Activated CD4-positive, alpha-beta T cell treated with anti-CD3 and anti-CD28 coated beads for 36 hours (primary cell): ENCODE measurements at regions not wholly inside any gene's neighbourhood (a gene's known extent, or its start where the extent isn't known, plus 50 kb on each side); places are given as distances from the start of the nearest gene placed in this dataset.

Source experiments
- ATAC-seq: fragments of 200-7000 bp; cut with Tn5 transposase; one replicate; pipeline ENCODE4 v1.10.0; 2021; ENCODE audit warnings: mild to moderate bottlenecking, moderate library complexity
- CTCF ChIA-PET: fragments of 350-600 bp; sonication (Branson Sonifier 250); formaldehyde crosslinking; loops from one replicate; lab custom pipeline; 2021; ENCODE audit warnings: antibody characterized with exemption; lab: Charles Lee
- POLR2A ChIA-PET: fragments of 350-600 bp; sonication (Branson Sonifier 250); formaldehyde crosslinking; loops from one replicate; lab custom pipeline; 2021; ENCODE audit warnings: antibody characterized with exemption, inconsistent platforms; lab: Charles Lee
- DNase-seq: peaks from one replicate; pipeline ENCODE4 v3.0.0-alpha.2; 2020
- H3K27ac Mint-ChIP-seq: one replicate; pipeline ENCODE4 v1.8.0; 2021; ENCODE audit warnings: mixed read lengths
- H3K27me3 Mint-ChIP-seq: one replicate; pipeline ENCODE4 v1.8.0; 2021; ENCODE audit warnings: mixed read lengths
- H3K36me3 Mint-ChIP-seq: one replicate; pipeline ENCODE4 v1.8.0; 2021; ENCODE audit warnings: low read depth, mixed read lengths
- H3K4me1 Mint-ChIP-seq: one replicate; pipeline ENCODE4 v1.8.0; 2021; ENCODE audit warnings: mixed read lengths
- H3K4me3 Mint-ChIP-seq: one replicate; pipeline ENCODE4 v1.8.0; 2021; ENCODE audit warnings: mild to moderate bottlenecking, moderate library complexity, mixed read lengths
- H3K9me3 Mint-ChIP-seq: one replicate; pipeline ENCODE4 v1.8.0; 2021; ENCODE audit warnings: low read depth, mixed read lengths
- intact Hi-C, 2 experiments: fragments of 100-400 bp; cut with DNase I in 1 of 2; cut with micrococcal nuclease in 1 of 2; formaldehyde crosslinking; loops; one replicate each; pipeline versions ENCODE4 v1.14.2 to v1.15.1; 2022 to 2024; cut with DNase I, micrococcal nuclease

DNA sequence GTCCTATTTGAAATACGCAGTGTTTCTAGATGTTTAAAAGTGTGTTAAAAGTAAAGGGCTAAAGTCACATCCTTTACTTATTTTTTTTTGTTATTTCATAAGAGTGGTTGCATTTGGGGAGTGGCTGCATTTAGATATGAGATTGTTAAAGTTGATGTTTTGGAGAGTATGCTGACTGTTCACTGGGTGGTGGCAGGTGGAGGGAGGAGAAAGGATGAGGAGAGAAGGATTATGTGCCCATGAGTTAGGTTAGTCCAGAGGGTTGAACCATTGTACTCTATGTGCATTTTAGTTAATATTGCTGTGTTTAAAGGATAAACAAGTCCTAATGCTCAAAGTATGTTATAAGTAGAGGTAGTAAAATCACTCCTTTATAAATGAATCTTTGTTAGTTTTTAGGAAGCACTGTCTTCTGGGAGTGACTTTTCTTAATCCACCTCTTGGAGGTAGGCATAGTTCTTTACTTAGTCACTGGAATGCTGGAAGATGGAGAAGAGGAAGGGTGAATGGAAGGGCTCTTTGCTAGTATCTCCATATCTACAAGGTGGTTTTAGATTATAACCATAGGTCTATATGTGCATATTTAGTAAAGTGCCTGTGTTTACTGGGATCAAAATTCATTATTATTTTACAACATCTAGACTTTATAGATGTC, 332.3 kb downstream of the NPR3 start:
- POLR2A ChIA-PET: no interaction called here

DNA sequence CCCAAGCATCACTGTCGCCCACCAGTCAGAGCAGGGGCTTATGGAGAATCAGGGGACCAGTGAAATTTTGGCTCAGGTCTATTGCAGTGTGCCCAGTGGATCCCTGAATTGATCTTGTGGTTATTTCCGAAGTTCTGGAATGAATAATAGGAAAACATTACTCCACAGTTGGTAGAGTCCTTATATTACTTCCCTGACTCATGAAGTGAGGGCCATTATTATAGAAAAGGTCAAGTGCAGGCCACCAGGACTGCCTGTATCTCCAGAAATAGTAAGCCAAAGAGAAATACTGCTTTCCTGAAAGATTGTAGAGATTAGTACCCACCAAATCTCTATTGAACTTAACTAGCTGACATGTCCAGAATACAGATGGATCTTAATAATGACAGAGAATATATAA, 335.0 kb downstream of the NPR3 start:
- DNase-seq (no peak), ATAC-seq (no peak)
- no peaks in the 10 kb centered on the region for H3K36me3 Mint-ChIP-seq
- no peak overlapping the region for H3K27ac Mint-ChIP-seq
- H3K4me1 Mint-ChIP-seq: no peaks in the 10 kb centered on the region
- CTCF ChIA-PET: no interaction called here
- intact Hi-C loops: no loop called here
- POLR2A ChIA-PET: no interaction called here
- H3K27me3 Mint-ChIP-seq: no peaks in the 10 kb centered on the region
- no peaks in the 10 kb centered on the region for H3K9me3 Mint-ChIP-seq
- no peak overlapping the region for H3K4me3 Mint-ChIP-seq

More for the DNA sequence above, 332.3 kb downstream of the NPR3 start:
- Mint-ChIP-seq H3K27me3 (no peaks in the 10 kb centered on the region), H3K27ac (no peak overlapping the region), H3K36me3 (no peaks in the 10 kb centered on the region), H3K4me1 (no peaks in the 10 kb centered on the region), H3K9me3 (peaks cover 2% of the 10 kb centered on the region), H3K4me3 (no peak overlapping the region)
- DNase-seq (no peak), ATAC-seq (no peak)
- CTCF ChIA-PET: no interaction called here
- intact Hi-C loops: no loop called here

GRCh38 chr5:33048315-33048714, 337.2 kb downstream of the NPR3 start:
- Mint-ChIP-seq H3K27ac (no peak overlapping the region), H3K9me3 (no peaks in the 10 kb centered on the region), H3K4me3 (no peak overlapping the region), H3K36me3 (no peaks in the 10 kb centered on the region), H3K4me1 (no peaks in the 10 kb centered on the region), H3K27me3 (no peaks in the 10 kb centered on the region)
- DNase-seq (no peak), ATAC-seq (no peak)
- ChIA-PET POLR2A (no interaction called here), CTCF (no interaction called here)
- intact Hi-C loops: no loop called here

- H3K36me3 Mint-ChIP-seq: no peaks in the 10 kb centered on the region
- no peak for ATAC-seq
- intact Hi-C loops: no loop called here
- CTCF ChIA-PET: interaction anchor here (0.7 to 1.2 kb wide), 2 partner anchors 9 to 10 kb away, joined by 3 to 4 read pairs; no protein-coding TSS in a partner anchor
- no peaks in the 10 kb centered on the region for H3K27me3 Mint-ChIP-seq
- no peak overlapping the region for H3K27ac Mint-ChIP-seq
- H3K4me3 Mint-ChIP-seq: no peak overlapping the region
- peaks cover 6% of the 10 kb centered on the region for H3K9me3 Mint-ChIP-seq
- no peaks in the 10 kb centered on the region for H3K4me1 Mint-ChIP-seq
- no peak for DNase-seq
- POLR2A ChIA-PET: no interaction called here
These were observed 338.2 kb downstream of the NPR3 start for GRCh38 chr5:33049298-33049697.

DNA sequence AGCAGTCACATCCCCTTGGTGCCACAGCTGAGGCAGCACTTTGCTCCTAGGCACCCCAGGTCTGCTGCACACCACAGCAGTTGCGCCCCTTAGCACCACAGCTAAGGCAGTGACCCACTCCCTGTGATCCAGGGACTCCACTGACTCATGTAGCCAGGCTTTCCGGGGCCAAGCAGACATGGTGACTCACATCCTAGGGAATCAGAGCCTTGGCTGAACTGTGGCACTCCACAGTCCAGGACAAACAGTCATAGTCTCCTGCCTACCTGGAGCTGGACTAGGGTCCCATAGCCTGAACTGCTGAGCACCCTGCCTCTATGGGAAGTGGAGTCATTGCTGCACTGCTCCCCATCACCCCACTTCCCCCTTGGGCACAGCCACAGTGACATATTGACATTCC, 338.7 kb downstream of the NPR3 start:
- H3K4me3 Mint-ChIP-seq: no peak overlapping the region
- H3K27ac Mint-ChIP-seq: no peak overlapping the region

DNA sequence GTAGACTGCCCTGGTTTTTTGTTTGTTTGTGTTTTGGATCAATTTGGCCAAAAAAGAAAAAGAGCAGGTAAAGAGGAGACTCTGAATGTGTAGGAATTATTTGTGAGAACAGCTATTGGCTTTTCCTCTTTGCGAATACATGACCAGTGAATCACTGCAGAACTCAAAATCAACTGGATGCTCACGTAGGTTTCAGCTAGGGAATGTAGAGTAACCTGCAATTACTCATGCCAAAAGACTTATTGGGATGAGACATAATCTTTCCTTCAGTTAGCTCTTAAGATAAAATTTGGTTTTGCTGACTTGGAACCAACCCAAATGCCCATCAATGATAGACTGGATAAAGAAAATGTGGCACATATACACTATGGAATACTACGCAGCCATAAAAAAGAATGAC, 348.0 kb downstream of the NPR3 start:
- no peak for DNase-seq
- Mint-ChIP-seq H3K4me1 (no peaks in the 10 kb centered on the region), H3K27me3 (no peaks in the 10 kb centered on the region), H3K27ac (no peak overlapping the region), H3K4me3 (no peak overlapping the region), H3K9me3 (peaks cover 13% of the 10 kb centered on the region), H3K36me3 (no peaks in the 10 kb centered on the region)
- ChIA-PET POLR2A (no interaction called here), CTCF (no interaction called here)
- intact Hi-C loops: no loop called here
- no peak for ATAC-seq

More for the DNA sequence above, 338.7 kb downstream of the NPR3 start:
- ChIA-PET CTCF (interaction anchor here (0.7 to 1.2 kb wide), 2 partner anchors 9 to 11 kb away, joined by 3 to 4 read pairs; no protein-coding TSS in a partner anchor), POLR2A (no interaction called here)
- H3K4me1 Mint-ChIP-seq: no peaks in the 10 kb centered on the region
- H3K9me3 Mint-ChIP-seq: peaks cover 6% of the 10 kb centered on the region
- ATAC-seq (no peak), DNase-seq (no peak)
- intact Hi-C loops: no loop called here
- no peaks in the 10 kb centered on the region for H3K36me3 Mint-ChIP-seq
- H3K27me3 Mint-ChIP-seq: no peaks in the 10 kb centered on the region

DNA sequence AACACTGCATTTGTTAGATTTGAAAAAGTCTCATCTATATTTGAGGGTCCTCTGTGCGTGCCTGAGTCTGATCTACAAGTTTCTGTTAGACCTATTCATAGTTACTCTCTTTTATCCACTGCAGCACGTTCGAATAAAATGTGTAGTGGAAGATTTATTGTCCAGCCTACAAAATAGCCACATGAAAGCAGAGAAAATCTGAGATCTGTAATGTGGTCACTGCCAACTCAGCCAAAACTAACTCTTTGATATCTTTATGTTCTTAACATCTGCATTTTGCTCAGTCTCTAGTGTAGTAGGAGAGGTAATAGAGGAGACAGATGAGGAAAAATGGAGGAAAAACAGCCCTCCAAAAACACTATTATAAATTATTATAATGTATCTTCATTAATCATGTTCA, 354.0 kb downstream of the NPR3 start:
- Mint-ChIP-seq H3K27ac (no peak overlapping the region), H3K4me3 (no peak overlapping the region), H3K36me3 (no peaks in the 10 kb centered on the region), H3K27me3 (no peaks in the 10 kb centered on the region), H3K9me3 (peaks cover 3% of the 10 kb centered on the region), H3K4me1 (no peaks in the 10 kb centered on the region)
- ATAC-seq: no peak
- ChIA-PET CTCF (no interaction called here), POLR2A (no interaction called here)
- intact Hi-C loops: no loop called here
- no peak for DNase-seq

DNA sequence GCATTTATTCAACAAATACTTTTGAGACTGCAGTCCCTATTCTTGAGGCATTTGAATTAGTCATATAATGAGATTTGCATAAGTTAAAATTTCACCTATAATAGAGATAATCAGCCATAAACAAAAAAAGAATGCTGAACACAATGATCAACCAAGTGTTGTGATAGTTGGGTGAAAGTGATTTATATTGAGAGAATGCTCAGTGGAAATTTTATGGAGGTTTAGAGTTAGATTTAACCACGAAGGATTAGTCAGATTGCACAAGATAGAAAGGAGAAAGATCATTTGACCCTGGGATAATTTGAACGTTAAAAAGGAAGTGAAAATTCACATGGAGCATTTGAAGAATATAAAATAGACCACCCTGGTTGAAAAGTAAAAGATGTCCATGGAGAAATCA, 356.2 kb downstream of the NPR3 start:
- Mint-ChIP-seq H3K4me1 (no peaks in the 10 kb centered on the region), H3K27me3 (no peaks in the 10 kb centered on the region), H3K36me3 (no peaks in the 10 kb centered on the region), H3K27ac (no peak overlapping the region), H3K4me3 (no peak overlapping the region), H3K9me3 (peaks cover 3% of the 10 kb centered on the region)
- ChIA-PET CTCF (no interaction called here), POLR2A (no interaction called here)
- no peak for ATAC-seq
- intact Hi-C loops: no loop called here
- no peak for DNase-seq

DNA sequence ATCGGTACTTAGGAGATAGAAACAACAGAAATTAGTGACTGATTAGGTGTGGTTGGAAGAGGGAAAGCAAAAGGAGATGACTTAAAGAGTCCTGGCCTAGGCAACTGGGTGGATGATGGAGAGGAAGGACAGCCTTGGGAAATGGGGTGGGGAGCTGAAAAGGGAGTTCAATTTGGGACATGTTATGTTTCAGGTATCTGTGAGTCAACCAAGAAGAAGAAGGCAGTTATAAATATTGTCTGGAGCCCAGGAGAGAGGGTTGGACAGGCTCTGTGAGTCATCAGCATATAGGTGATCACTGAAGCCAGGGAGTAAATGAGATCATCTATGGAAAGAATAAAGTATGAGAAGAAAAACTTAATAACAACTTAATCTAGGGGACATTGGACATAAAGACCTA, 357.7 kb downstream of the NPR3 start:
- Mint-ChIP-seq H3K36me3 (no peaks in the 10 kb centered on the region), H3K9me3 (peaks cover 3% of the 10 kb centered on the region), H3K4me1 (no peaks in the 10 kb centered on the region), H3K27me3 (no peaks in the 10 kb centered on the region), H3K27ac (no peak overlapping the region), H3K4me3 (no peak overlapping the region)
- POLR2A ChIA-PET: no interaction called here
- DNase-seq: no peak
- no peak for ATAC-seq
- intact Hi-C loops: no loop called here
- CTCF ChIA-PET: no interaction called here

DNA sequence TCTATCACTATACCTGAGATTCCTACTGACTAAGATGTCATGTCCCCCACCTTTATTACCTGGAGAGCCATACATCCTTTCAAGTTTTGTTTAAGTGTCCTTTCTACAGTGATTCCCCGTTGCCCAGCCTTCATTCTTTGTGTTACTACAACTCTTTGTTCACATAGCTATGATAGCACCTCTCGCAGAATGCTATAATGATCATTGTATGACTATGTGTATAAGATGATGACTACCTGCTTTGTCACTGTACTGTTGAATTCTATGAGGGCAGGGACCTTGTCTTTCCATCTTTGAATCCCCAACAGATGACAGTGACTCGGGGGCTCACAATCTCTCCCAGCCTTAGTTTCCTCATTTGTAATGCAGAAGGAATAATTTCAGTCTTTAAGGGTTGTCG, 361.2 kb downstream of the NPR3 start:
- Mint-ChIP-seq H3K4me3 (no peak overlapping the region), H3K27me3 (no peaks in the 10 kb centered on the region), H3K4me1 (no peaks in the 10 kb centered on the region), H3K27ac (no peak overlapping the region), H3K36me3 (no peaks in the 10 kb centered on the region), H3K9me3 (peaks cover 3% of the 10 kb centered on the region)
- POLR2A ChIA-PET: no interaction called here
- CTCF ChIA-PET: no interaction called here
- intact Hi-C loops: no loop called here
- no peak for ATAC-seq
- DNase-seq: no peak

DNA sequence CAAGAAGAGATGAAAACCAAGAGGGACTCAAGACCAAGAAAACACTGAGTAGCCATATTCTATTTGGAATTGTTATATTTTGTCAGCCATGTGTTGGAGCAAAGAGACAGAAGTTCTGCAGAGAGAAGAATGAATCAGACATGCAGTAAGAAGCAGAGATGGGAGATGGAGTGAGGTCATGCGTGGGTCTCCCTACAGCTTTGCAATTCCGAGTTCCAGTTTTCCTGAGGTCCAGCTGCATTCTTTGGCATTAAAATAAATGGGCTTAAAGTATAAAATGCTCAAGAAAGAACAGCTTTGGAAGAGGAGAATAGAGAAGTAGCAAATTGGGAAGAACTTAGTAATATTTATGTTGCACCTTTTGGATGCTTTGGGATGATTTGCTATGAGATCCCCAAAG, 361.6 kb downstream of the NPR3 start:
- intact Hi-C loops: no loop called here

GRCh38 chr5:33073881-33074327, 362.8 kb downstream of the NPR3 start:
- ATAC-seq (no peak), DNase-seq (no peak)
- ChIA-PET POLR2A (no interaction called here), CTCF (interaction anchor here (0.6 kb wide), 1 partner anchor 126 kb away, joined by 4 read pairs; no protein-coding TSS in a partner anchor)
- H3K4me1 Mint-ChIP-seq: no peaks in the 10 kb centered on the region
- H3K9me3 Mint-ChIP-seq: peaks cover 3% of the 10 kb centered on the region
- no peaks in the 10 kb centered on the region for H3K36me3 Mint-ChIP-seq
- no peaks in the 10 kb centered on the region for H3K27me3 Mint-ChIP-seq
- no peak overlapping the region for H3K27ac Mint-ChIP-seq
- intact Hi-C loops: no loop called here
- no peak overlapping the region for H3K4me3 Mint-ChIP-seq

More for the DNA sequence above, 361.6 kb downstream of the NPR3 start:
- H3K36me3 Mint-ChIP-seq: no peaks in the 10 kb centered on the region
- ATAC-seq (no peak), DNase-seq (no peak)
- peaks cover 3% of the 10 kb centered on the region for H3K9me3 Mint-ChIP-seq
- H3K4me3 Mint-ChIP-seq: no peak overlapping the region
- no peaks in the 10 kb centered on the region for H3K4me1 Mint-ChIP-seq
- no peak overlapping the region for H3K27ac Mint-ChIP-seq
- POLR2A ChIA-PET: no interaction called here
- CTCF ChIA-PET: no interaction called here
- no peaks in the 10 kb centered on the region for H3K27me3 Mint-ChIP-seq
